ENCODE measurements at regions not wholly inside any gene's neighbourhood (a gene's known extent, or its start where the extent isn't known, plus 50 kb on each side); places are given as distances from the start of the nearest gene placed in this dataset.

GRCh38 chr4:131054489-131055019 lies 1958.6 kb downstream of the C4orf33 start:
- no peak for TF ChIP-seq Cebpa-rat (IDR thresholded peaks at IDR 0.05)
- Histone ChIP-seq H3K27ac (no peak overlapping the region), H3K4me1 (peaks cover 0 to 5% (median 0%) of the 10 kb centered on the region in 10 experiments; a peak in 1 of 20 replicates), H4K20me1 (no peaks in the 10 kb centered on the region), H3K4me2 (no peak overlapping the region), H3K27me3 (no peaks in the 10 kb centered on the region), H3K9ac (no peak overlapping the region), H3K36me3 (no peaks in the 10 kb centered on the region), H3K4me3 (no peak overlapping the region), H3K9me3 (replicated peaks in 1 of 11) (peaks cover 0 to 7% (median 4%) of the 10 kb centered on the region in 11 experiments; a peak in 5 of 22 replicates)

DNA sequence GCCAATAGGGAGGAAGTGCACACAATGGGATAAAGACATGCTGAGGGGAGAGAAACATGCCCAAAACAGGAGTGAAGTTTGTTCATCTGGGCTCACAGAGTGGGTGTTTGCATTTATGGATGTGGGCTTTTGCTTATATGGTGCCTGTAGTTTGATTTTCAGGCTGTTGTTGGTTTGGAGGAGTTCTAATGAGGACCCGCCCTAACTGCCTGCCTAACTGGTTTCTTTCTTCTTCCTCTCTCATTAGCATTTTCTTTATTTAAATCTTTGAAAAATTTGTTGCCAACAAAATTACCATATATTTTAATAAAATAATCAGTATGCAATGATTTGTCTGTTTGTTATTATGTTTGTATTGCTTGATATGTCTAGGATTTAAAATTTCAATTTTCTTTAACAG lies 1965.8 kb downstream of the C4orf33 start:
- H3K27me3 ChIP-seq = no peaks in the 10 kb centered on the region
- H3K36me3 ChIP-seq = no peaks in the 10 kb centered on the region; a peak in 1 of 22 replicates
- H3K9me3 ChIP-seq (replicated peaks in 1 of 11) = peaks cover 31 to 49% (median 42%) of the 10 kb centered on the region in 11 experiments
- no peaks in the 10 kb centered on the region for H4K20me1 ChIP-seq
- H3K27ac ChIP-seq = no peak overlapping the region
- no peak overlapping the region for H3K4me2 ChIP-seq
- no peak for TF ChIP-seq Cebpa-rat (IDR thresholded peaks at IDR 0.05)
- H3K4me1 ChIP-seq = no peaks in the 10 kb centered on the region
- H3K9ac ChIP-seq = no peak overlapping the region
- no peak overlapping the region for H3K4me3 ChIP-seq

DNA sequence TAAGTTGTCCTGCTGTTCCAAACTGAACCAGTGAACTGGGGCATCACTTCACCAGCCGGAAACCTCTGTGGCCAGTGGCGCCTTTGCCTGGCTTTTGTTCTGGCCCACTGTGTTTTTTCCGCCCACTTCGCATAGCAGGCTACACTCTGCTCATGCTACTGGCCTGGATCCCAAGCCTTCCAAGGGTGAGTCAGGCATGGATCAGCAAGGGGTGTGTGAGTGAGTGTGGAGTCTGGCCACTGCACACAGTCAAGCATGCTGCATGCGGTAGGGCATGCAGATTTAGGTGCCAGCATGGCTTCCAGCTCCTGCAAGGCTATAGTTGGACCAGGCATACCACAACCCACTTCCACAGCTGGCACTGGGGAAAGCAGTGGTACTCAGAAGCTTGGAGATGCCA lies 1967.9 kb downstream of the C4orf33 start:
- H3K4me3 ChIP-seq = no peak overlapping the region
- no peak overlapping the region for H3K27ac ChIP-seq
- H3K4me2 ChIP-seq = no peak overlapping the region
- H4K20me1 ChIP-seq = no peaks in the 10 kb centered on the region
- no peaks in the 10 kb centered on the region; a peak in 1 of 22 replicates for H3K36me3 ChIP-seq
- no peaks in the 10 kb centered on the region for H3K27me3 ChIP-seq
- H3K9me3 ChIP-seq (replicated peaks in 1 of 11) = peaks cover 31 to 49% (median 42%) of the 10 kb centered on the region in 11 experiments
- no peak for TF ChIP-seq Cebpa-rat (IDR thresholded peaks at IDR 0.05)
- no peaks in the 10 kb centered on the region for H3K4me1 ChIP-seq
- no peak overlapping the region for H3K9ac ChIP-seq

GRCh38 chr4:131081069-131081468 lies 1985.1 kb downstream of the C4orf33 start:
- no peak for TF ChIP-seq Cebpa-rat (IDR thresholded peaks at IDR 0.05)
- Histone ChIP-seq H3K27me3 (no peaks in the 10 kb centered on the region), H3K36me3 (no peaks in the 10 kb centered on the region), H4K20me1 (no peaks in the 10 kb centered on the region), H3K9ac (no peak overlapping the region), H3K4me3 (no peak overlapping the region), H3K4me2 (no peak overlapping the region), H3K9me3 (replicated peaks in 1 of 11) (no peaks in the 10 kb centered on the region), H3K27ac (no peak overlapping the region), H3K4me1 (no peaks in the 10 kb centered on the region)

DNA sequence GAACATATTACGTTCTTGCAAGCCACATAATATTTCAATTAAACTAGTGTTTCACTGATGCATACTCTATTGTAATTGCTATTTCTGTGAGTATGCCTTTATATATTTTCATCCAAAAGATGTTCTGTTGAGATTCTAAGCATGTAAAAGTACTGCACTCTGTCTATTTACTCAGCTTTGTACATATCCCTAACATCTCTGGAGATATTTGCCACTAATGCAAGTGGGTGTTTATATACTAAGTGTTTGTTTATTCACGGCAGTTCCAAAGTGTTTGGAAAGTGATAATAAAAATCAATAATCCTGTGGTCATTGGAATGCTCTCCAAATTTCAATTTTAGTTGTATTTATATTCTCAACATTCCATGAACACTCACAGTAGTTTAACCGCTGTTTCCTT lies 1989.0 kb downstream of the C4orf33 start:
- Histone ChIP-seq H3K4me3 (no peak overlapping the region), H4K20me1 (no peaks in the 10 kb centered on the region), H3K36me3 (no peaks in the 10 kb centered on the region), H3K9ac (no peak overlapping the region), H3K9me3 (replicated peaks in 1 of 11) (no peaks in the 10 kb centered on the region), H3K27ac (no peak overlapping the region), H3K4me2 (no peak overlapping the region), H3K27me3 (no peaks in the 10 kb centered on the region), H3K4me1 (no peaks in the 10 kb centered on the region)
- TF ChIP-seq Cebpa-rat (IDR thresholded peaks at IDR 0.05) = no peak

DNA sequence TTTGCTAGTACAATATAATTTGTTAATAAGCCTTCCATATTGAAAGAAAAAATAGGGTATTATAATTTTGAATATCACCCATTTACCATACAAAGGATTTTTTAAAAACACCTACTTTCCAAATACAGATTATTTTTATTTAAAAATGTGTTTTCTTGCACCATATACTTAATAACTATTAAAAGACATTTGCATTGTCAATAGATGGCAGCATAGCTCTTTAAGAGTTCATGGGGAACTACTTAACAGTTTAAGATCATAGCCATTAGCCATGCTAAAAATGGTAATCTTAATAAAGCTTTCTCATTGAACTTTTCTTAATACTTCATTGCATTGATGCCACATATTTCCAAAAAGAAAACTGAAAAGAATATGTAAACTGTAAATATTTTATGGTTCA lies 1995.9 kb downstream of the C4orf33 start:
- Histone ChIP-seq H3K9me3 (replicated peaks in 1 of 11) (no peaks in the 10 kb centered on the region), H3K4me2 (no peak overlapping the region), H4K20me1 (no peaks in the 10 kb centered on the region), H3K4me1 (no peaks in the 10 kb centered on the region), H3K36me3 (no peaks in the 10 kb centered on the region), H3K27ac (no peak overlapping the region), H3K27me3 (no peaks in the 10 kb centered on the region), H3K4me3 (no peak overlapping the region), H3K9ac (no peak overlapping the region)
- TF ChIP-seq Cebpa-rat (IDR thresholded peaks at IDR 0.05) = no peak

GRCh38 chr4:131093303-131093702 lies 1997.4 kb downstream of the C4orf33 start:
- no peak overlapping the region for H3K9ac ChIP-seq
- no peaks in the 10 kb centered on the region for H3K9me3 ChIP-seq (replicated peaks in 1 of 11)
- no peaks in the 10 kb centered on the region for H3K27me3 ChIP-seq
- H3K27ac ChIP-seq = no peak overlapping the region
- no peak overlapping the region for H3K4me2 ChIP-seq
- no peak overlapping the region for H3K4me3 ChIP-seq
- TF ChIP-seq Cebpa-rat (IDR thresholded peaks at IDR 0.05) = no peak
- no peaks in the 10 kb centered on the region for H4K20me1 ChIP-seq
- H3K36me3 ChIP-seq = no peaks in the 10 kb centered on the region
- H3K4me1 ChIP-seq = no peaks in the 10 kb centered on the region

DNA sequence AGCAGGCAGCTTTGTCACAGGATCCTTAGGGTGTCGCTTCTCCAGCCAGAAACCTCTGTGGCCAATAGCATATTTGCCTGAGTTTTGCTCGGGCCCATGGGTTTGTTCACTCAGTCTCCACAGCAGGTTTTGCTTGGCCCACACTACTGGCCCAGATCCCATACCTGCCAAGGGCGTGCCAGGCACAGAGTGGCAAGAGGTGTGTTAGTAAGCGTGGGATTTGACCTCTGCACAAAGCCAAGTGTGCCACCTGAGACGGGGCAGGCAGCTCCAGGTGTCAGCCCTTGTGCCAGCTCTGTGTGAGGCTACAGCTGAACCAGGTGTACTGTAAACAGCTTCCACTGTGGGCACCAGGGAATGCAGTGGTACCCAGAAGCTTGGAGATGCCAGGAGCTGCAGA lies 2003.0 kb downstream of the C4orf33 start:
- Histone ChIP-seq H3K4me1 (no peaks in the 10 kb centered on the region), H3K27ac (no peak overlapping the region), H3K9ac (no peak overlapping the region), H3K4me3 (no peak overlapping the region), H3K27me3 (no peaks in the 10 kb centered on the region), H3K4me2 (no peak overlapping the region), H3K36me3 (no peaks in the 10 kb centered on the region), H4K20me1 (no peaks in the 10 kb centered on the region), H3K9me3 (replicated peaks in 1 of 11) (peaks cover 20 to 37% (median 31%) of the 10 kb centered on the region in 11 experiments)
- TF ChIP-seq Cebpa-rat (IDR thresholded peaks at IDR 0.05) = no peak

GRCh38 chr4:131113273-131113672 lies 2017.3 kb downstream of the C4orf33 start:
- Histone ChIP-seq H4K20me1 (no peaks in the 10 kb centered on the region), H3K36me3 (no peaks in the 10 kb centered on the region), H3K9ac (no peak overlapping the region), H3K4me1 (no peaks in the 10 kb centered on the region; a peak in 1 of 20 replicates), H3K27ac (no peak overlapping the region), H3K27me3 (no peaks in the 10 kb centered on the region), H3K4me3 (no peak overlapping the region), H3K4me2 (no peak overlapping the region), H3K9me3 (replicated peaks in 1 of 11) (no peaks in the 10 kb centered on the region)
- no peak for TF ChIP-seq Cebpa-rat (IDR thresholded peaks at IDR 0.05)

DNA sequence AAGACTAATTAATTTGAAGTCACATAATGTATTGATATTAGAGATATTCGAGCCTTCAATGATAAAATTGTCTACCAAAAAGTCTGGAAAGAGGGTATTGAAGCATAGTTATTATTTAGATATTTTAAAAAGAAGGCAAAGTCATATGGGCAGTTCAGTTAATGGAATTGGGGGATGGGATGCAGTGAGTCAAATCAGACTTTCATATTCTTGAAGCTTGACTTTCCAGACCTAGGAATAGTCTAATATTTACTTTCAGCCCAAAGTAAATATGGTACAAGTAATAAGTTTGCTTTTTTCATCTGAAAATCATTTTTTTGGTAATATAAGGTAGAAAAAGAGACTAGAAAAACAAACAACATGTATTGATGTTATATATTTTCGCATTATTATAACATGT lies 2017.8 kb downstream of the C4orf33 start:
- H3K9me3 ChIP-seq (replicated peaks in 1 of 11) = no peaks in the 10 kb centered on the region
- H3K27ac ChIP-seq = no peak overlapping the region
- TF ChIP-seq Cebpa-rat (IDR thresholded peaks at IDR 0.05) = no peak
- H3K4me2 ChIP-seq = no peak overlapping the region
- no peak overlapping the region for H3K4me3 ChIP-seq
- peaks cover 0 to 3% (median 0%) of the 10 kb centered on the region in 10 experiments; a peak in 4 of 20 replicates for H3K4me1 ChIP-seq
- H3K36me3 ChIP-seq = no peaks in the 10 kb centered on the region
- no peaks in the 10 kb centered on the region for H4K20me1 ChIP-seq
- H3K27me3 ChIP-seq = no peaks in the 10 kb centered on the region
- no peak overlapping the region for H3K9ac ChIP-seq

Measured in BLaER1 treated with 17β-estradiol and CSF1 and Interleukin-3, amounts not matched to agents 10 nM and 100 nM (cell line).